Liver (tissue), 8 donors: ENCODE measurements at regions not wholly inside any gene's neighbourhood (a gene's known extent, or its start where the extent isn't known, plus 50 kb on each side); places are given as distances from the start of the nearest gene placed in this dataset.

Experiments
- DNase-seq: peaks from one replicate; pipeline ENCODE4 v3.0.0-alpha.2; 2017; ENCODE audit warnings: low spot score
- H3K27ac ChIP-seq, 2 donors: one replicate each; pipeline ENCODE4 v1.7.0; 2013; ENCODE audit warnings: inconsistent platforms in 2 of 2, low read length in 2 of 2, control low read depth in 1 of 2, low read depth in 1 of 2, mild to moderate bottlenecking in 1 of 2
- H3K27me3 ChIP-seq, 4 donors: one replicate each; pipeline versions ENCODE4 v1.6.1 to v1.7.0; 2013; ENCODE audit warnings: low read length in 3 of 4, inconsistent platforms in 1 of 4, mild to moderate bottlenecking in 1 of 4, moderate library complexity in 1 of 4; ENCODE audit not compliant: control insufficient read depth in 4 of 4, insufficient read depth in 4 of 4
- H3K36me3 ChIP-seq, 4 donors: one replicate each; pipeline versions ENCODE4 v1.6.1 to v1.7.0; 2013; ENCODE audit warnings: low read length in 3 of 4, mild to moderate bottlenecking in 3 of 4, low read depth in 1 of 4, moderate library complexity in 1 of 4; ENCODE audit not compliant: control insufficient read depth in 4 of 4, insufficient read depth in 3 of 4
- H3K4me1 ChIP-seq, 4 donors: one replicate each; pipeline versions ENCODE4 v1.6.1 to v1.7.0; 2013; ENCODE audit warnings: low read length in 3 of 4, mild to moderate bottlenecking in 3 of 4, moderate library complexity in 1 of 4; ENCODE audit not compliant: control insufficient read depth in 4 of 4, insufficient read depth in 4 of 4
- H3K4me3 ChIP-seq, 3 donors: one replicate each; pipeline versions ENCODE4 v1.6.1 to v1.7.0; 2013; ENCODE audit warnings: low read length in 3 of 3, control low read depth in 1 of 3, low read depth in 1 of 3, mild to moderate bottlenecking in 1 of 3
- H3K9ac ChIP-seq, 2 donors: one replicate each; pipeline ENCODE4 v1.7.0; 2013; ENCODE audit warnings: low read length in 2 of 2, mild to moderate bottlenecking in 2 of 2, moderate library complexity in 2 of 2, control low read depth in 1 of 2, low read depth in 1 of 2
- H3K9me3 ChIP-seq, 4 donors: one replicate each; pipeline versions ENCODE4 v1.6.1 to v1.7.0; 2013; ENCODE audit warnings: low read length in 3 of 4; ENCODE audit not compliant: control insufficient read depth in 4 of 4
- FOXA1 ChIP-seq: IDR thresholded peaks from 2 replicates; pipeline ENCODE4 v1.6.1; 2016; ENCODE audit warnings: antibody characterized with exemption
- FOXA2 ChIP-seq: IDR thresholded peaks from 2 replicates; pipeline ENCODE4 v1.6.1; 2016; ENCODE audit warnings: antibody characterized with exemption
- GABPA ChIP-seq, 2 donors: IDR thresholded peaks in 1 of 2; conservative IDR thresholded peaks in 1 of 2; 2 replicates each; pipeline ENCODE4 v1.6.1; 2016; ENCODE audit warnings: antibody characterized with exemption in 2 of 2, mild to moderate bottlenecking in 1 of 2, moderate library complexity in 1 of 2
- HNF4G ChIP-seq: IDR thresholded peaks from 2 replicates; pipeline ENCODE4 v1.6.1; 2016; ENCODE audit warnings: antibody characterized with exemption
- JUND ChIP-seq, 2 donors: IDR thresholded peaks; 2 replicates each; pipeline ENCODE4 v1.6.1; 2016; ENCODE audit warnings: antibody characterized with exemption in 2 of 2
- NR2F2 ChIP-seq: IDR thresholded peaks from 2 replicates; pipeline ENCODE4 v1.6.1; 2016; ENCODE audit warnings: antibody characterized with exemption
- RAD21 ChIP-seq, 2 donors: IDR thresholded peaks; 2 replicates each; pipeline ENCODE4 v1.6.1; 2016; ENCODE audit warnings: antibody characterized with exemption in 2 of 2, mild to moderate bottlenecking in 2 of 2
- RXRA ChIP-seq, 2 donors: IDR thresholded peaks; 2 replicates each; pipeline ENCODE4 v1.6.1; 2017 to 2018; ENCODE audit warnings: antibody characterized with exemption in 2 of 2, mild to moderate bottlenecking in 1 of 2
- SP1 ChIP-seq: IDR thresholded peaks from 2 replicates; pipeline ENCODE4 v1.6.1; 2018; ENCODE audit warnings: antibody characterized with exemption, mild to moderate bottlenecking
- TAF1 ChIP-seq: conservative IDR thresholded peaks from 2 replicates; pipeline ENCODE4 v1.6.1; 2016; ENCODE audit warnings: antibody characterized with exemption, mild to moderate bottlenecking
- YY1 ChIP-seq: IDR thresholded peaks from 2 replicates; pipeline ENCODE4 v1.6.1; 2016; ENCODE audit warnings: antibody characterized with exemption, mild to moderate bottlenecking
- WGBS: extraction: QIAGEN DNeasy Blood & Tissue Kit; methylation state at CpG from one replicate; pipeline ENCODE4 v1.1.7; 2013; 5-methylcytosine and 5-hydroxymethylcytosine counted together
- TF ChIP-seq, protein P1 (sequence below): IDR thresholded peaks from 2 replicates; pipeline ENCODE4 v1.6.1; 2016; ENCODE audit warnings: antibody characterized with exemption
- TF ChIP-seq, protein P2 (sequence below): IDR thresholded peaks from 2 replicates; pipeline ENCODE4 v1.6.1; 2016; ENCODE audit warnings: antibody characterized with exemption
- TF ChIP-seq, protein P3 (sequence below): fragments of 150-350 bp; IDR thresholded peaks from 2 replicates; pipeline ENCODE4 v1.5.1; 2017; ENCODE audit warnings: improper control_type of control experiment, low read depth, low read length; ENCODE audit not compliant: missing input control
- TF ChIP-seq, protein P4 (sequence below): IDR thresholded peaks from 2 replicates; pipeline ENCODE4 v1.6.1; 2016; ENCODE audit warnings: antibody characterized with exemption
- donor health status: healthy.
- donor health status: healthy.
- donor health status: healthy.
- donor health status: healthy.
- donor health status: healthy.

DNA sequence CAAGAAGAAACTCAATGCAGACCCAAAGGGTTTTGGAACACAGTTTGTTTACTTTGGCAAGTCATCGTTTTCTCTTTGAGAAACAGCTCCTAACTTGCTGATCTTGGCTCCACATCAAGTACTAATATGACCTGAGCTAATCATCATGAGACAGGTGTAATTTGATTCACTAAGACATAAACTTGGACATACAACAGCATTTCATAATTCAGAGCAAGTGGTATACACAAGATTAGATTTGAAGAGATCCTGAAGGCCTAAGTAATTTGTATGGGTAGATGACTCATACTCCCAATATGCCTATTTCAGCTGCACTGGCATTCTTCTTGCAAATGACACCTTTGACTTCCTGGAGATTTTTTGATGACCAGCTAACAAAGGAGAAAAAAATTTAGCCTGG, 1521.7 kb downstream of the RPA4 start:
- Histone ChIP-seq H3K27me3 (no peaks in the 10 kb centered on the region), H3K4me3 (no peak overlapping the region), H3K4me1 (no peaks in the 10 kb centered on the region), H3K27ac (no peak overlapping the region), H3K9ac (no peak overlapping the region), H3K36me3 (no peaks in the 10 kb centered on the region), H3K9me3 (peaks cover 0 to 2% (median under 1%) of the 10 kb centered on the region in 4 donors)
- WGBS, result 10% methylated on average over 1 of the region's 1 CpG
- no peak for DNase-seq
- no peak for TF ChIP-seq HNF4G
- no peak for TF ChIP-seq NR2F2
- TF ChIP-seq YY1, result no peak
- no peak for TF ChIP-seq RAD21 (IDR thresholded peaks at IDR 0.05)
- TF ChIP-seq, protein P1, sequence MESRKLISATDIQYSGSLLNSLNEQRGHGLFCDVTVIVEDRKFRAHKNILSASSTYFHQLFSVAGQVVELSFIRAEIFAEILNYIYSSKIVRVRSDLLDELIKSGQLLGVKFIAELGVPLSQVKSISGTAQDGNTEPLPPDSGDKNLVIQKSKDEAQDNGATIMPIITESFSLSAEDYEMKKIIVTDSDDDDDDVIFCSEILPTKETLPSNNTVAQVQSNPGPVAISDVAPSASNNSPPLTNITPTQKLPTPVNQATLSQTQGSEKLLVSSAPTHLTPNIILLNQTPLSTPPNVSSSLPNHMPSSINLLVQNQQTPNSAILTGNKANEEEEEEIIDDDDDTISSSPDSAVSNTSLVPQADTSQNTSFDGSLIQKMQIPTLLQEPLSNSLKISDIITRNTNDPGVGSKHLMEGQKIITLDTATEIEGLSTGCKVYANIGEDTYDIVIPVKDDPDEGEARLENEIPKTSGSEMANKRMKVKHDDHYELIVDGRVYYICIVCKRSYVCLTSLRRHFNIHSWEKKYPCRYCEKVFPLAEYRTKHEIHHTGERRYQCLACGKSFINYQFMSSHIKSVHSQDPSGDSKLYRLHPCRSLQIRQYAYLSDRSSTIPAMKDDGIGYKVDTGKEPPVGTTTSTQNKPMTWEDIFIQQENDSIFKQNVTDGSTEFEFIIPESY, result no peak
- TF ChIP-seq JUND (IDR thresholded peaks at IDR 0.05), result no peak
- TF ChIP-seq, protein P2, sequence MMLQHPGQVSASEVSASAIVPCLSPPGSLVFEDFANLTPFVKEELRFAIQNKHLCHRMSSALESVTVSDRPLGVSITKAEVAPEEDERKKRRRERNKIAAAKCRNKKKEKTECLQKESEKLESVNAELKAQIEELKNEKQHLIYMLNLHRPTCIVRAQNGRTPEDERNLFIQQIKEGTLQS, result no peak
- no peak for TF ChIP-seq FOXA1
- no peak for TF ChIP-seq FOXA2
- TF ChIP-seq TAF1, result no peak
- TF ChIP-seq GABPA (IDR thresholded peaks at IDR 0.05 in 1 of 2, conservative IDR thresholded peaks at IDR 0.05 in 1 of 2), result no peak
- no peak for TF ChIP-seq SP1
- TF ChIP-seq, protein P3, sequence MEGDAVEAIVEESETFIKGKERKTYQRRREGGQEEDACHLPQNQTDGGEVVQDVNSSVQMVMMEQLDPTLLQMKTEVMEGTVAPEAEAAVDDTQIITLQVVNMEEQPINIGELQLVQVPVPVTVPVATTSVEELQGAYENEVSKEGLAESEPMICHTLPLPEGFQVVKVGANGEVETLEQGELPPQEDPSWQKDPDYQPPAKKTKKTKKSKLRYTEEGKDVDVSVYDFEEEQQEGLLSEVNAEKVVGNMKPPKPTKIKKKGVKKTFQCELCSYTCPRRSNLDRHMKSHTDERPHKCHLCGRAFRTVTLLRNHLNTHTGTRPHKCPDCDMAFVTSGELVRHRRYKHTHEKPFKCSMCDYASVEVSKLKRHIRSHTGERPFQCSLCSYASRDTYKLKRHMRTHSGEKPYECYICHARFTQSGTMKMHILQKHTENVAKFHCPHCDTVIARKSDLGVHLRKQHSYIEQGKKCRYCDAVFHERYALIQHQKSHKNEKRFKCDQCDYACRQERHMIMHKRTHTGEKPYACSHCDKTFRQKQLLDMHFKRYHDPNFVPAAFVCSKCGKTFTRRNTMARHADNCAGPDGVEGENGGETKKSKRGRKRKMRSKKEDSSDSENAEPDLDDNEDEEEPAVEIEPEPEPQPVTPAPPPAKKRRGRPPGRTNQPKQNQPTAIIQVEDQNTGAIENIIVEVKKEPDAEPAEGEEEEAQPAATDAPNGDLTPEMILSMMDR, result no peak
- TF ChIP-seq RXRA (IDR thresholded peaks at IDR 0.05), result no peak

DNA sequence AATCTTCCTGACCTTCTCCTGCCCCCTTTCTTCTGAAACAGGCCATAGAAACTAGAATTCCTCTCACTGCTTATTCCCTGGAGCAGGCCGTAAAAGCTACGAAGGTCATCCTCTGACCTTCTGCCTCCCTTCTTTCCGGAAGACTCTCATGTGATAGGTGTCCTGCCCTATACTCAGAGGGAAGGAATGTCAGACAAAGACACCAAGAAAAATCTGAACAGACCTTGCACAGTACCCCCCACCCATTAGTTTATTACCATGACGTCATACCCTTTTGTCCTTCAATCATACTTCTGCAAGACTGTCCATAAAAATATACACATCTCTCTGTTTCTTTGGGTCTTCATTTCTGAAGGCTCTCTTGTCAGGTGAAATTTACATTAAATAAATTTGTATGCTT, 1523.9 kb downstream of the RPA4 start:
- WGBS, result 80% methylated on average over 4 of the region's 4 CpGs
- H3K27ac ChIP-seq, result no peak overlapping the region
- H3K9ac ChIP-seq, result no peak overlapping the region
- H3K4me3 ChIP-seq, result no peak overlapping the region
- no peaks in the 10 kb centered on the region for H3K9me3 ChIP-seq
- H3K27me3 ChIP-seq, result no peaks in the 10 kb centered on the region
- DNase-seq, result no peak
- TF ChIP-seq NR2F2 (no peak), JUND (IDR thresholded peaks at IDR 0.05) (no peak), RXRA (IDR thresholded peaks at IDR 0.05) (no peak), FOXA2 (no peak), HNF4G (no peak)
- TF ChIP-seq, protein P4, sequence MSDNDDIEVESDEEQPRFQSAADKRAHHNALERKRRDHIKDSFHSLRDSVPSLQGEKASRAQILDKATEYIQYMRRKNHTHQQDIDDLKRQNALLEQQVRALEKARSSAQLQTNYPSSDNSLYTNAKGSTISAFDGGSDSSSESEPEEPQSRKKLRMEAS, result no peak
- no peaks in the 10 kb centered on the region for H3K36me3 ChIP-seq
- no peaks in the 10 kb centered on the region for H3K4me1 ChIP-seq

DNA sequence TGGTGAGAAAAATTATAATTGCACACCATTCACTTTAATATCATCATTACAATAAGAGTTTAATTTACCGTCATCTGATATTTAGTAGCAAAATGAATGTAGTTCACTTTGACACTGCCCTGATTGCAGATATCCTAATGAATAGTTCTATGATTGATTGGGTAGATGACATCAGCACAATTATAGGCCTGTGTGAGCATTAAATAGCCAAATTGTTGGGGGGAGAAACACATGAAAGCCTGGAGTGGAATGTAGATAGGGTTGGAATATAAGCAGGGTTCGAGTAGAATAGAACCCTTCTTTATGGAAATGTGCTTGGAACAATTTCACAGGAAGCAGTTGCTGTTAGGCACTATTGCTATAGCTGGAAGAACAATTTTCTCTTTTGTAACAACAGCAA, 1526.2 kb downstream of the RPA4 start:
- H3K27me3 ChIP-seq, result no peaks in the 10 kb centered on the region
- no peak overlapping the region for H3K9ac ChIP-seq
- no peak overlapping the region for H3K4me3 ChIP-seq
- H3K27ac ChIP-seq, result no peak overlapping the region
- TF ChIP-seq, protein P4, result no peak
- TF ChIP-seq, protein P1, result no peak
- TF ChIP-seq FOXA2, result no peak
- no peak for DNase-seq
- no peaks in the 10 kb centered on the region for H3K36me3 ChIP-seq
- H3K4me1 ChIP-seq, result no peaks in the 10 kb centered on the region
- 63% methylated on average over 2 of the region's 2 CpGs for WGBS
- H3K9me3 ChIP-seq, result no peaks in the 10 kb centered on the region
